Ecto neural progenitor cell (in vitro differentiated cells): ENCODE measurements at regions not wholly inside any gene's neighbourhood (a gene's known extent, or its start where the extent isn't known, plus 50 kb on each side); places are given as distances from the start of the nearest gene placed in this dataset.

Source experiments
- DNase-seq: peaks from one replicate; pipeline ENCODE4 v3.0.0-alpha.2; 2018; ENCODE audit warnings: low spot score

- no peak for DNase-seq
These were observed 567.2 kb downstream of the DNAJB9 start for GRCh38 chr7:109136893-109137292.

- DNase-seq, result no peak
These were observed 585.1 kb downstream of the DNAJB9 start for GRCh38 chr7:109154748-109155147.

GRCh38 chr7:109158246-109158645 is 588.6 kb downstream of the DNAJB9 start:
- DNase-seq, result no peak

- DNase-seq, result no peak
These were observed 607.0 kb downstream of the DNAJB9 start for GRCh38 chr7:109176661-109177060.

- no peak for DNase-seq
These were observed 608.7 kb downstream of the DNAJB9 start for GRCh38 chr7:109178342-109178741.

- DNase-seq, result no peak
These were observed 609.9 kb downstream of the DNAJB9 start for GRCh38 chr7:109179601-109180000.

GRCh38 chr7:109190766-109191398 is 621.2 kb downstream of the DNAJB9 start:
- DNase-seq, result no peak

GRCh38 chr7:109206196-109206595 is 636.5 kb downstream of the DNAJB9 start:
- no peak for DNase-seq

GRCh38 chr7:109213081-109213480 is 643.4 kb downstream of the DNAJB9 start:
- no peak for DNase-seq

GRCh38 chr7:109215341-109215740 is 645.7 kb downstream of the DNAJB9 start:
- DNase-seq, result no peak

- DNase-seq, result no peak
These were observed 654.4 kb downstream of the DNAJB9 start for GRCh38 chr7:109224100-109224499.

GRCh38 chr7:109226699-109227098 is 657.0 kb downstream of the DNAJB9 start:
- no peak for DNase-seq

- DNase-seq, result no peak
These were observed 665.6 kb downstream of the DNAJB9 start for GRCh38 chr7:109235316-109235715.

GRCh38 chr7:109246330-109247077 is 676.8 kb downstream of the DNAJB9 start:
- no peak for DNase-seq

- DNase-seq, result no peak
These were observed 687.3 kb downstream of the DNAJB9 start for GRCh38 chr7:109256762-109257560.

- no peak for DNase-seq
These were observed 689.5 kb downstream of the DNAJB9 start for GRCh38 chr7:109259151-109259550.

GRCh38 chr7:109261781-109262180 is 692.1 kb downstream of the DNAJB9 start:
- no peak for DNase-seq

GRCh38 chr7:109266610-109267009 is 696.9 kb downstream of the DNAJB9 start:
- DNase-seq, result no peak

GRCh38 chr7:109276348-109276747 is 706.7 kb downstream of the DNAJB9 start:
- no peak for DNase-seq

GRCh38 chr7:109282726-109283125 is 713.1 kb downstream of the DNAJB9 start:
- DNase-seq, result no peak

GRCh38 chr7:109284943-109285342 is 715.3 kb downstream of the DNAJB9 start:
- no peak for DNase-seq

- DNase-seq, result no peak
These were observed 725.5 kb downstream of the DNAJB9 start for GRCh38 chr7:109295158-109295557.

- no peak for DNase-seq
These were observed 739.1 kb downstream of the DNAJB9 start for GRCh38 chr7:109308816-109309215.
